LHCN-M2 (cell line): ENCODE measurements at regions not wholly inside any gene's neighbourhood (a gene's known extent, or its start where the extent isn't known, plus 50 kb on each side); places are given as distances from the start of the nearest gene placed in this dataset.
A peak's percentile ranks its signal among the peaks of the same experiment; 100 is the strongest.
"Not testable (repeated sequence)": the region's sequence is repeated elsewhere in the genome, so short reads cannot be mapped to it uniquely, and the experiment has no call there.

ENCODE experiments used
- DNase-seq: peaks from one replicate; pipeline ENCODE4 v3.0.0-alpha.2; 2012; ENCODE audit warnings: low read depth

- no peak for DNase-seq
These were observed 101.7 kb downstream of the BMS1 start for GRCh38 chr10:42883993-42884983.

- no peak for DNase-seq
These were observed 103.1 kb downstream of the BMS1 start for GRCh38 chr10:42885491-42886270.

- no peak for DNase-seq
These were observed 105.3 kb downstream of the BMS1 start for GRCh38 chr10:42887734-42888503.

GRCh38 chr10:42888504-42889095, 106.0 kb downstream of the BMS1 start:
- DNase-seq = no peak

- no peak for DNase-seq
These were observed 114.1 kb downstream of the BMS1 start for GRCh38 chr10:42896735-42897134.

GRCh38 chr10:42898037-42898960, 115.7 kb downstream of the BMS1 start:
- DNase-seq = no peak

- no peak for DNase-seq
These were observed 116.4 kb downstream of the BMS1 start for GRCh38 chr10:42899036-42899435.

GRCh38 chr10:42900346-42900745, 117.8 kb downstream of the BMS1 start:
- DNase-seq = not testable (repeated sequence)

GRCh38 chr10:42911359-42911758, 128.8 kb downstream of the BMS1 start:
- DNase-seq = no peak

GRCh38 chr10:42916974-42917373, 134.4 kb downstream of the BMS1 start:
- DNase-seq = no peak

GRCh38 chr10:42917821-42918220, 135.2 kb downstream of the BMS1 start:
- no peak for DNase-seq

- DNase-seq = no peak
These were observed 139.4 kb downstream of the BMS1 start for GRCh38 chr10:42921951-42922350.

GRCh38 chr10:42924484-42924883, 141.9 kb downstream of the BMS1 start:
- DNase-seq = no peak

- peak; percentile 29 for DNase-seq
These were observed 144.2 kb downstream of the BMS1 start for GRCh38 chr10:42926843-42927242.

- DNase-seq = no peak
These were observed 145.5 kb downstream of the BMS1 start for GRCh38 chr10:42928064-42928463.

GRCh38 chr10:42929236-42929635, 146.6 kb downstream of the BMS1 start:
- no peak for DNase-seq

GRCh38 chr10:42929993-42930392, 146.9 kb upstream of the RET start:
- no peak for DNase-seq

GRCh38 chr10:42930516-42931192, 146.2 kb upstream of the RET start:
- DNase-seq = no peak

GRCh38 chr10:42932116-42932515, 144.8 kb upstream of the RET start:
- no peak for DNase-seq
